ENCODE measurements at regions not wholly inside any gene's neighbourhood (a gene's known extent, or its start where the extent isn't known, plus 50 kb on each side); places are given as distances from the start of the nearest gene placed in this dataset.

GRCh38 chr14:104359301-104359968 is 220.1 kb upstream of the C14orf180 start:
- no peak for DNase-seq (ENCODE audit: low spot score)
- intact Hi-C loops (cut with micrococcal nuclease) = no loop called here
- Mint-ChIP-seq H3K9me3 (no peaks in the 10 kb centered on the region), H3K27ac (no peak overlapping the region), H3K4me3 (no peak overlapping the region), H3K4me1 (ENCODE audit: low read depth) (no peaks in the 10 kb centered on the region), H3K36me3 (ENCODE audit: low read depth) (no peaks in the 10 kb centered on the region), H3K27me3 (ENCODE audit: insufficient read depth) (no peaks in the 10 kb centered on the region)

DNA sequence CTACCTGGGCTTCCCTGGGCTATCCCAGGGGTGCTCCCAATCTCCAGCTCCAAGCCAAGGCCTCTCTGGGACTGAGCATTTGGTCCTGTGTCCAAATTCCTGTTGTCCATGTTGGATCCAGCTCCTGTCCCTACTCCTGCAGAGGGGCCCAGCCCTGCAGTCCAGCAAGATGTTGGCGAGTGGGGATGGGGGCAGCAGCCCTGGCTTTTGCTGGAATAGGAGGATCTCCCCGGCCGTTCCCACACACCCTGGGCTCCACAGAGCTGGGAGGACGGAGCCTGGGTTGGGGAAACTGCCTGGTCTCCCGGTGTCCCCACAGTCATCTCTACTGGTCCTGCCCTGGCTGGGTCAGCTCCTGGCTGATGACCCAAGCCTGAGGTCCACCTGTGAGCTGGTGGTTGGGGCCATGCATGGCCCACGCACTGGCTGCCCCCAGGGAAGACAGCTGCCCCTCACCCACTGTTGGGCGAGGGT is 219.6 kb upstream of the C14orf180 start:
- intact Hi-C loops (cut with micrococcal nuclease) = no loop called here
- Mint-ChIP-seq H3K27me3 (ENCODE audit: insufficient read depth) (no peaks in the 10 kb centered on the region), H3K36me3 (ENCODE audit: low read depth) (no peaks in the 10 kb centered on the region), H3K4me3 (no peak overlapping the region), H3K4me1 (ENCODE audit: low read depth) (no peaks in the 10 kb centered on the region), H3K27ac (no peak overlapping the region), H3K9me3 (no peaks in the 10 kb centered on the region)
- DNase-seq (ENCODE audit: low spot score) = no peak

GRCh38 chr14:104360501-104360900 is 219.1 kb upstream of the C14orf180 start:
- Mint-ChIP-seq H3K4me3 (no peak overlapping the region), H3K27ac (no peak overlapping the region), H3K36me3 (ENCODE audit: low read depth) (no peaks in the 10 kb centered on the region), H3K27me3 (ENCODE audit: insufficient read depth) (no peaks in the 10 kb centered on the region), H3K4me1 (ENCODE audit: low read depth) (no peaks in the 10 kb centered on the region), H3K9me3 (no peaks in the 10 kb centered on the region)
- intact Hi-C loops (cut with micrococcal nuclease) = no loop called here
- DNase-seq (ENCODE audit: low spot score) = no peak

DNA sequence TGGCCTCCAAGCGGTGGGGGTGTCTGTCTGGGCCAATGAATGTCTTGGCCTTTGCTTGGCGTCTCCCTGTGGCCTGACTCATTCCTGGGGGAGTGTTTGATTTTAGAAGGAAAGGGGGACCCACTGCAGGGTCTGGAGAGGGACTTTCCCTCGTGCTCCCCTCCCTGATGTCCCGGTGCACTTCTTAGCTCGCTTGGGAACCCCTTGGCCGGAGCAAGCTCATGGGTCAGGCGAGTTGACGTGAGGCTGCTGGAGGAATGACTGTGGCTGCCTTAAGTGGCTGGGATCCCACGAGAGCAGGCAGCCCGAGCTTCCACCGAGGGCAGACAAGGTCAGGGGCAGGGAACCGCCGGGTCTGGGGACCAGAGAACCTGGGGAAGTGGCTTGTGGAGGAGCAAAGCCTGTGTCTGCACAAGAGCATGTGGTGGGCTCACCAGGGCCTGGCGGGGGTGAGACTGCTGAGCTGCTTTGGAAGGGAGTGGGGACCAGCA is 218.4 kb upstream of the C14orf180 start:
- Mint-ChIP-seq H3K36me3 (ENCODE audit: low read depth) (no peaks in the 10 kb centered on the region), H3K27me3 (ENCODE audit: insufficient read depth) (no peaks in the 10 kb centered on the region), H3K4me3 (no peak overlapping the region), H3K9me3 (no peaks in the 10 kb centered on the region), H3K4me1 (ENCODE audit: low read depth) (no peaks in the 10 kb centered on the region), H3K27ac (no peak overlapping the region)
- intact Hi-C loops (cut with micrococcal nuclease) = no loop called here
- no peak for DNase-seq (ENCODE audit: low spot score)

DNA sequence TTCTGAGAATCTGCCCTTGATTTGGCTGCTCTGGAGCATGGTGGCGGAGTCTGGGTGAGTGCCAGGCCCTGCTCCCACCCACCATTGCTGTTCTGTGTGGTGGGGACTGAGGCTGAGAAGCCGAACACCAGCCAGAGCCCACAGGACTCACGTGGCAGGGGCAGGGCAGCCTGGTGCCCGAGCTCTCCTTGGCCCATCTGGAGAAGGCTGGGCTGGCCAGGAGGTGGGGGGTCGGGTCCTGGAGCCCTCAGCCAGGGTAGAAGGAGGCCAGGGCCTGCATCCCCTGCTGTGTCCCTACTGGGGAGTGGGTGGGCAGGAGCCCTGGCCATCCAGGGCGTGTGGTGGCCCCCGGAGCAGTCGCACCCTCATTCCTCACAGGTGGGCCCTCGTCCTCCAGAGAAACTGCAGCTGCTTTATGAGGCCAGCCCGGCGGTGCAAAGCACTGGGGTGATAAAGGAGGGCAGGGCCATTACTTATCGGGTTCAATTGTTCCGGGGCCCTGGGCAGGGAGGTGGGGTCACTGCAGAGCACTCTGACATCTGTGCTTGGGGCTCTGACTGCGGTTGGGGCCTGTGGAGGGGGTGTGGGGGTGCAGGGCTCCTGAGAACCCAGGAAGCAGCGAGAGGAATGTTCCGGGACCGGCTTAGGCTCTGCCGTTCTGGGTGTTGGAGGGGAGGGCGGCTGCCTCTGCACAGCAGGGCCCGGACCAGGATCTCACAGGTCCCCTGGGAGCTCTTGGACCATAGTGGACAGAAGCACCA is 217.5 kb upstream of the C14orf180 start:
- no peaks in the 10 kb centered on the region for H3K27me3 Mint-ChIP-seq (ENCODE audit: insufficient read depth)
- no peaks in the 10 kb centered on the region for H3K9me3 Mint-ChIP-seq
- intact Hi-C loops (cut with micrococcal nuclease) = no loop called here
- no peaks in the 10 kb centered on the region for H3K36me3 Mint-ChIP-seq (ENCODE audit: low read depth)
- DNase-seq (ENCODE audit: low spot score) = no peak
- no peaks in the 10 kb centered on the region for H3K4me1 Mint-ChIP-seq (ENCODE audit: low read depth)
- no peak overlapping the region for H3K4me3 Mint-ChIP-seq
- no peak overlapping the region for H3K27ac Mint-ChIP-seq

DNA sequence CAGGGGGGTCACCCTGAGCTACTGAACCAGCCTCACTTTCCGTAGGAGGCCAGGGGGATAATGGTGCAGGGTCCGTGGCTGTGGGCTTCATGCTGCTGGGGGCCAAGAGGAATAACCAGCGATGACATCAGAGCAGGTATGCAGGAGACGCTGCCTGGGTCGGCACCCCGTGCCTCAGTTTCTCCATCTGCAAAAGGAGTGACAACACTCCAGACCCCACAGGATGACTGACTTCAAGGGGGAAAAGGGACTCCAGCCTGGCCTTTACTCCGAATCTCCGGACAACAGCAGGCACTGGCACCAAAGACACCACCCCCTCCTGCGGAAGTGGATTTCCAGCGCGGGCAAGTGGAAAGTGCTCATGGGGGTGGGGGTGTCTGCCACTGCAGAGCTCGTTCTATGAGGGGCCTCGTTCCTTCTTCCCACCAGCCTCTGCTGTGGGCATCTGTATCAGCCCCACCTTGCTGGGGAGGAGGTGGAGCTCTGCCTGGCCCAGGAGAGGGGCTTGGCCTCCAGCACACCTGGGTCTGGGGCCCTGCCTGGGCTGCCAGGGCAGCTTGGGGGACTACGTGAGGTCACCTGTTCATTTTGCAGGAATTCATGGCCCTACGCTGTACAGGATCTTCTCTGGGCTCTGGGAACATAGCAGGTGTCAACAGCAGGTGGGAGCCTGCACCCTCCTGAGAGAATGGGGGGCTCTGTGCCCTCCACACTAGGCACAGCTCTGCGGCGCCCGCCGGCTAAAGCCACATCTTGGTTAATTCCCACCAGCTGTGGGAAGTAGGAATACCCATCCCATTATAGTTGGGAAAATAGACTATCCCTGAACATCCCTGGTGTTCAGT is 216.6 kb upstream of the C14orf180 start:
- intact Hi-C loops (cut with micrococcal nuclease) = no loop called here
- no peak overlapping the region for H3K27ac Mint-ChIP-seq

GRCh38 chr14:104363891-104364760 is 215.4 kb upstream of the C14orf180 start:
- Mint-ChIP-seq H3K36me3 (ENCODE audit: low read depth) (no peaks in the 10 kb centered on the region), H3K27me3 (ENCODE audit: insufficient read depth) (no peaks in the 10 kb centered on the region), H3K4me3 (no peak overlapping the region), H3K4me1 (ENCODE audit: low read depth) (no peaks in the 10 kb centered on the region), H3K27ac (no peak overlapping the region), H3K9me3 (no peaks in the 10 kb centered on the region)
- no peak for DNase-seq (ENCODE audit: low spot score)
- intact Hi-C loops (cut with micrococcal nuclease) = no loop called here

More for the DNA sequence above, 216.6 kb upstream of the C14orf180 start:
- no peak for DNase-seq (ENCODE audit: low spot score)
- H3K27me3 Mint-ChIP-seq (ENCODE audit: insufficient read depth) = no peaks in the 10 kb centered on the region
- no peaks in the 10 kb centered on the region for H3K4me1 Mint-ChIP-seq (ENCODE audit: low read depth)
- H3K4me3 Mint-ChIP-seq = no peak overlapping the region
- H3K36me3 Mint-ChIP-seq (ENCODE audit: low read depth) = no peaks in the 10 kb centered on the region
- H3K9me3 Mint-ChIP-seq = no peaks in the 10 kb centered on the region

DNA sequence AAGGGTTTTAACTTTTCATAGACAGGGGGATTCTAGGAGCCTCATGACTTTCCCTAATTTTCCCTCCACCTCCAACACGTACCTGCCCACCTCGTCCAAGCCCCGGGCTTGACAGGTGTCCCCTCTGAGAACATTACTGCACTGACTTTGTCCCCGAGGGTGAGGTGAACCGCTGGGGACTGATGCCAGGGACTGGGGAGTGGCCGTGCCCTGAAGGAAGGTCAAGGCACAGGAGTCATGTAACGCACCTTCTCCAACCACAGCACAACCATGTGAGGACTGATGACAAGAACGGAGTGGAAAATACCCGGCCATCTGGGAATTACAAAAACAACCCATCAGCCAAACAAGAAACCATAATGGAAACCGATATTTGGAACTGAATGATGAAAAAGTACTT is 214.7 kb upstream of the C14orf180 start:
- H3K27ac Mint-ChIP-seq = no peak overlapping the region
- intact Hi-C loops (cut with micrococcal nuclease) = no loop called here
- no peaks in the 10 kb centered on the region for H3K27me3 Mint-ChIP-seq (ENCODE audit: insufficient read depth)
- no peak overlapping the region for H3K4me3 Mint-ChIP-seq
- H3K9me3 Mint-ChIP-seq = no peaks in the 10 kb centered on the region
- no peaks in the 10 kb centered on the region for H3K4me1 Mint-ChIP-seq (ENCODE audit: low read depth)
- H3K36me3 Mint-ChIP-seq (ENCODE audit: low read depth) = no peaks in the 10 kb centered on the region
- no peak for DNase-seq (ENCODE audit: low spot score)

DNA sequence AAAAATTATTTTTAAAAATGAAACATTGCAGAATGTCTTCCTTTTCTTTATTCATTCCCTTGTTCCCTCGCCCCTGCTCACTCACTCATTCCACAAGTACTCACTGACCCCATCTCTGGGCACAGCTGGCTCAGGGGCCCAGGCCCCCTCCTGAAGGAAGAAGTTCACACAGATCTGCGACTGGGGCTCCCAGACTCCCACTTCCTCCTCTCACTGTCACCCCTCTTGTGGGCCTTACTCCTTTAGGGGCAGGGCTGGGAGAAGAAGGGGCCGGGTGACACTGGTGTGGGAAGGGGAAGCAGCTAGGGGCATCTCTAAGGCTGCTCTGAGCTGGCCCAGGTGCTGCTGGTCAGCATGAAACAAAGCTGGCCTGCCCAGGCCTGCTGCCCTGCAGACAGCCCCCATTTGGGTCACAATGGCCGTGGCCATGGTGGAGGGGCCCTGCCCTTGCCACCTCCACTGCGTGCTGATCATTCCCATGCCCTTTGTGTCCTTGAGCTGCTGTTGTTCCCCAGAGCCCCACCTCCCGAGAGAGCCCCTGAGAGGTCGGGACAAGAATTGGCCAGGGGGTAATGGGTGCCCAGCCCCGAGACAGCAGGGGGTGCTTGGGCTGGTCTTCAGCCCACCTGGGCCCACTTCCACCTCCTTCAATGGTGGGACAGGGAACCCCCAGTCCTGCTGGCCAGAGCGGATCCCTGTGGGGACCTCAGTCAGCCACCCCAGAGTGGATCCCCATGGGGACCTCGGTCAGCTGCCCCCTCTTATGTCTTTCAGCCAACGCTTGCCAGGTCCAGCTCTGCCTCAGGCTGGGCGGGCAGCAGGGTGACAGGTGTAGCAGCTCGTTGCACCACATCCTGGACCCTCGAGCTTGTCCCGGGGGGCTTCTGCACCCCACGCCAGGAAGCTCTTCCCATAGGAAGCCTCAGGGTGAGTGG is 212.4 kb upstream of the C14orf180 start:
- Mint-ChIP-seq H3K9me3 (no peaks in the 10 kb centered on the region), H3K4me3 (no peak overlapping the region), H3K4me1 (ENCODE audit: low read depth) (no peaks in the 10 kb centered on the region), H3K27ac (no peak overlapping the region), H3K27me3 (ENCODE audit: insufficient read depth) (no peaks in the 10 kb centered on the region), H3K36me3 (ENCODE audit: low read depth) (no peaks in the 10 kb centered on the region)
- intact Hi-C loops (cut with micrococcal nuclease) = no loop called here
- no peak for DNase-seq (ENCODE audit: low spot score)

DNA sequence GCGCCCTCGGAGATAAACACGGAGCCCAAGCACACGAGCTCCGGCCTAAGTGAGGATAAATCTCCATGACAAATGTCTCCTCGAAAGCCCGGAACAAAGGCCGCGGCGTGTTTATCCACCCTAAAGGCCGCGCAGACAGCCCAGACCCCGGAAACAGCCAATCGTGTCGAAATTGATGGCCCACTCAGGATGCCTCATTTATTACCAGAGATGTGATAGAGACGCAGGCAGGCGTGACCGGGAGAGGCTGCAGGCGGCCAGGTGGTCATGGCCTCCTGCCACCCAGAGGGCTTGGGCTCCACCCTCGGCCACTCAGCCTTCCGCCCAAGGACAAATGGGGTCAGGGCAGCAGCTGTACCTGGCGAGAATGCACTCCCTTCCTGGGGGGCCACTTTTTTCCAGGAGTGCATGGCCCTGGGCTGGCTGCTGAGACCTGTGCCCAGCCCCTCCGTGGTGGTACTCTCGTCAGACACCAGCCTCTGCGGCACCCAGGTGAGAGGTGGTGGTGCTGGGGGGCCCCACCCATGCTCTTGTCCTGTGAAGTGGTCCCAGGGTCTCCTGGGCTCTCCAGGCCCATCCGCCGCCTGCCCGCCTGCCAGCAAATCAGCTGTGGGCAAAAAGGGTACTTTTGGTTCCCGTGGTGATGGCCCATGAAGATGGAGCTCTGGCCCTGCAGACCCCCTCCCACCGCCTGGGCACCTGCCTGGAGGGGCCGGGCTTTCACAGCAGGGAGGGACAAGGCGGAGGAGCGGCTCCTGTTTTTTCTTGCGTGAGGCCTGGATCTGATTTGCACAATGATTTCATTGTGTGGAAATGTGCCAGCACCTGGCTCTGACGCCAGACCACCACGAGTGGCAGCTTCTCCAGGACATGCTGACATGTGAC is 211.5 kb upstream of the C14orf180 start:
- intact Hi-C loops (cut with micrococcal nuclease) = no loop called here
- H3K9me3 Mint-ChIP-seq = no peaks in the 10 kb centered on the region
- H3K27me3 Mint-ChIP-seq (ENCODE audit: insufficient read depth) = no peaks in the 10 kb centered on the region
- no peak overlapping the region for H3K27ac Mint-ChIP-seq
- H3K4me1 Mint-ChIP-seq (ENCODE audit: low read depth) = no peaks in the 10 kb centered on the region
- no peaks in the 10 kb centered on the region for H3K36me3 Mint-ChIP-seq (ENCODE audit: low read depth)
- H3K4me3 Mint-ChIP-seq = no peak overlapping the region
- no peak for DNase-seq (ENCODE audit: low spot score)

- Mint-ChIP-seq H3K27ac (no peak overlapping the region), H3K9me3 (no peaks in the 10 kb centered on the region), H3K4me3 (no peak overlapping the region), H3K36me3 (ENCODE audit: low read depth) (no peaks in the 10 kb centered on the region), H3K4me1 (ENCODE audit: low read depth) (no peaks in the 10 kb centered on the region), H3K27me3 (ENCODE audit: insufficient read depth) (no peaks in the 10 kb centered on the region)
- intact Hi-C loops (cut with micrococcal nuclease) = no loop called here
- DNase-seq (ENCODE audit: low spot score) = no peak
Observed at GRCh38 chr14:104368751-104369100, 210.8 kb upstream of the C14orf180 start.
